Stomach smooth muscle (tissue), 2 donors: ENCODE measurements at regions not wholly inside any gene's neighbourhood (a gene's known extent, or its start where the extent isn't known, plus 50 kb on each side); places are given as distances from the start of the nearest gene placed in this dataset.
"Not testable (repeated sequence)": the region's sequence is repeated elsewhere in the genome, so short reads cannot be mapped to it uniquely, and the experiment has no call there.

Source experiments
- H3K27ac ChIP-seq: one replicate; pipeline ENCODE4 v1.7.0; 2013; ENCODE audit warnings: mild to moderate bottlenecking, low read length, inconsistent platforms
- H3K27me3 ChIP-seq, 2 donors: one replicate each; pipeline ENCODE4 v1.7.0; 2013; ENCODE audit warnings: low read length in 2 of 2; ENCODE audit not compliant: insufficient read depth in 2 of 2, control insufficient read depth in 1 of 2
- H3K36me3 ChIP-seq, 2 donors: one replicate each; pipeline ENCODE4 v1.7.0; 2013; ENCODE audit warnings: low read length in 2 of 2; ENCODE audit not compliant: control insufficient read depth in 2 of 2, insufficient read depth in 2 of 2
- H3K4me1 ChIP-seq: one replicate; pipeline ENCODE4 v1.7.0; 2013; ENCODE audit warnings: low read length; ENCODE audit not compliant: control insufficient read depth, insufficient read depth
- H3K4me3 ChIP-seq, 2 donors: one replicate each; pipeline ENCODE4 v1.7.0; 2013; ENCODE audit warnings: low read length in 2 of 2
- H3K9ac ChIP-seq, 2 donors: one replicate each; pipeline ENCODE4 v1.7.0; 2013; ENCODE audit warnings: low read length in 2 of 2, mild to moderate bottlenecking in 1 of 2
- H3K9me3 ChIP-seq, 2 donors: one replicate each; pipeline ENCODE4 v1.7.0; 2013; ENCODE audit warnings: low read length in 2 of 2; ENCODE audit not compliant: control insufficient read depth in 2 of 2
- donor health status: healthy.
- donor health status: Pancreatic carcinoma.

GRCh38 chr2:184047536-184047935 is 550.8 kb upstream of the ZNF804A start:
- Histone ChIP-seq H3K27me3 (no peaks in the 10 kb centered on the region), H3K4me3 (no peak overlapping the region), H3K9ac (no peak overlapping the region), H3K4me1 (no peaks in the 10 kb centered on the region), H3K36me3 (no peaks in the 10 kb centered on the region), H3K9me3 (no peaks in the 10 kb centered on the region), H3K27ac (no peak overlapping the region)

GRCh38 chr2:184049566-184049965 is 548.8 kb upstream of the ZNF804A start:
- Histone ChIP-seq H3K9ac (no peak overlapping the region), H3K4me3 (no peak overlapping the region), H3K27me3 (no peaks in the 10 kb centered on the region), H3K36me3 (no peaks in the 10 kb centered on the region), H3K4me1 (no peaks in the 10 kb centered on the region), H3K9me3 (no peaks in the 10 kb centered on the region), H3K27ac (no peak overlapping the region)

- Histone ChIP-seq H3K27ac (no peak overlapping the region), H3K4me3 (no peak overlapping the region), H3K4me1 (no peaks in the 10 kb centered on the region), H3K9me3 (no peaks in the 10 kb centered on the region), H3K27me3 (no peaks in the 10 kb centered on the region), H3K36me3 (no peaks in the 10 kb centered on the region), H3K9ac (no peak overlapping the region)
These were observed 545.0 kb upstream of the ZNF804A start for GRCh38 chr2:184053326-184053725.

- H3K36me3 ChIP-seq, H3K4me3 ChIP-seq, H3K9me3 ChIP-seq, H3K9ac ChIP-seq, H3K4me1 ChIP-seq, H3K27ac ChIP-seq, H3K27me3 ChIP-seq: not testable (repeated sequence)
These were observed 543.9 kb upstream of the ZNF804A start for GRCh38 chr2:184054419-184054818.

GRCh38 chr2:184057910-184058309 is 540.4 kb upstream of the ZNF804A start:
- Histone ChIP-seq H3K4me3 (no peak overlapping the region), H3K27me3 (no peaks in the 10 kb centered on the region), H3K9me3 (no peaks in the 10 kb centered on the region), H3K36me3 (no peaks in the 10 kb centered on the region), H3K27ac (no peak overlapping the region), H3K4me1 (no peaks in the 10 kb centered on the region), H3K9ac (no peak overlapping the region)

GRCh38 chr2:184060268-184060667 is 538.1 kb upstream of the ZNF804A start:
- not testable (repeated sequence) for H3K4me3 ChIP-seq, H3K27ac ChIP-seq, H3K9ac ChIP-seq, H3K27me3 ChIP-seq, H3K4me1 ChIP-seq, H3K9me3 ChIP-seq, H3K36me3 ChIP-seq

- H3K9ac ChIP-seq, result no peak overlapping the region
These were observed 530.8 kb upstream of the ZNF804A start for GRCh38 chr2:184067502-184067901.

GRCh38 chr2:184072470-184072869 is 525.9 kb upstream of the ZNF804A start:
- no peak overlapping the region for H3K27ac ChIP-seq
- no peak overlapping the region for H3K4me3 ChIP-seq
- H3K36me3 ChIP-seq, result no peaks in the 10 kb centered on the region
- H3K9me3 ChIP-seq, result no peaks in the 10 kb centered on the region
- no peaks in the 10 kb centered on the region for H3K4me1 ChIP-seq
- no peaks in the 10 kb centered on the region for H3K27me3 ChIP-seq
- H3K9ac ChIP-seq, result no peak overlapping the region

More at GRCh38 chr2:184067502-184067901, 530.8 kb upstream of the ZNF804A start:
- H3K4me1 ChIP-seq, result no peaks in the 10 kb centered on the region
- H3K27ac ChIP-seq, result no peak overlapping the region
- no peaks in the 10 kb centered on the region for H3K9me3 ChIP-seq
- H3K36me3 ChIP-seq, result no peaks in the 10 kb centered on the region
- H3K4me3 ChIP-seq, result no peak overlapping the region
- H3K27me3 ChIP-seq, result no peaks in the 10 kb centered on the region

GRCh38 chr2:184078496-184078895 is 519.8 kb upstream of the ZNF804A start:
- no peaks in the 10 kb centered on the region for H3K9me3 ChIP-seq
- H3K27me3 ChIP-seq, result no peaks in the 10 kb centered on the region
- no peak overlapping the region for H3K9ac ChIP-seq
- H3K36me3 ChIP-seq, result no peaks in the 10 kb centered on the region
- H3K4me3 ChIP-seq, result no peak overlapping the region
- H3K27ac ChIP-seq, result no peak overlapping the region
- H3K4me1 ChIP-seq, result no peaks in the 10 kb centered on the region

- H3K4me1 ChIP-seq, result no peaks in the 10 kb centered on the region
These were observed 506.9 kb upstream of the ZNF804A start for GRCh38 chr2:184091456-184091855.

GRCh38 chr2:184113696-184114403 is 484.5 kb upstream of the ZNF804A start:
- no peak overlapping the region for H3K4me3 ChIP-seq

More at GRCh38 chr2:184091456-184091855, 506.9 kb upstream of the ZNF804A start:
- no peak overlapping the region for H3K9ac ChIP-seq
- no peak overlapping the region for H3K4me3 ChIP-seq
- H3K27ac ChIP-seq, result no peak overlapping the region
- no peaks in the 10 kb centered on the region for H3K36me3 ChIP-seq
- H3K27me3 ChIP-seq, result no peaks in the 10 kb centered on the region
- H3K9me3 ChIP-seq, result no peaks in the 10 kb centered on the region

More at GRCh38 chr2:184113696-184114403, 484.5 kb upstream of the ZNF804A start:
- H3K36me3 ChIP-seq, result no peaks in the 10 kb centered on the region
- no peaks in the 10 kb centered on the region for H3K9me3 ChIP-seq
- no peak overlapping the region for H3K9ac ChIP-seq
- no peaks in the 10 kb centered on the region for H3K27me3 ChIP-seq
- no peaks in the 10 kb centered on the region for H3K4me1 ChIP-seq
- no peak overlapping the region for H3K27ac ChIP-seq
